Small intestine (tissue), 7 donors: ENCODE measurements at regions not wholly inside any gene's neighbourhood (a gene's known extent, or its start where the extent isn't known, plus 50 kb on each side); places are given as distances from the start of the nearest gene placed in this dataset.

Source experiments
- DNase-seq, 2 donors: peaks; one replicate each; pipeline versions ENCODE4 v3.0.0 to v3.0.0-alpha.2; 2013
- FAIRE-seq: peaks from 2 replicates; lab custom pipeline; 2012; peaks lifted over from hg19 to GRCh38; lab: Jason Lieb, UNC
- H3K27ac ChIP-seq, 3 donors: one replicate each; pipeline ENCODE4 v1.5.1; 2013; ENCODE audit warnings: low read length in 2 of 3, mild to moderate bottlenecking in 2 of 3, control low read depth in 1 of 3, inconsistent platforms in 1 of 3, low read depth in 1 of 3, moderate library complexity in 1 of 3
- H3K27me3 ChIP-seq, 3 donors: one replicate each; pipeline ENCODE4 v1.6.1; 2013; ENCODE audit warnings: low read length in 3 of 3, inconsistent platforms in 1 of 3; ENCODE audit not compliant: control insufficient read depth in 3 of 3, insufficient read depth in 3 of 3
- H3K36me3 ChIP-seq, 3 donors: one replicate each; pipeline ENCODE4 v1.6.1; 2013; ENCODE audit warnings: low read length in 3 of 3, inconsistent platforms in 1 of 3, low read depth in 1 of 3, mild to moderate bottlenecking in 1 of 3, moderate library complexity in 1 of 3; ENCODE audit not compliant: control insufficient read depth in 3 of 3, insufficient read depth in 2 of 3
- H3K4me1 ChIP-seq, 3 donors: one replicate each; pipeline ENCODE4 v1.6.1; 2013; ENCODE audit warnings: low read length in 2 of 3, inconsistent platforms in 1 of 3, low read depth in 1 of 3, mild to moderate bottlenecking in 1 of 3, moderate library complexity in 1 of 3; ENCODE audit not compliant: control insufficient read depth in 3 of 3, insufficient read depth in 2 of 3
- H3K4me3 ChIP-seq, 3 donors: one replicate each; pipeline ENCODE4 v1.5.1; 2013; ENCODE audit warnings: low read length in 3 of 3, control low read depth in 1 of 3, inconsistent platforms in 1 of 3, low read depth in 1 of 3, mild to moderate bottlenecking in 1 of 3, moderate library complexity in 1 of 3
- H3K9me3 ChIP-seq, 2 donors: one replicate each; pipeline ENCODE4 v1.6.1; 2013; ENCODE audit warnings: low read depth in 1 of 2, low read length in 1 of 2; ENCODE audit not compliant: control insufficient read depth in 2 of 2, insufficient read depth in 1 of 2
- WGBS, 3 donors: extraction: QIAGEN DNeasy Blood & Tissue Kit; methylation state at CpG; one replicate each; pipeline ENCODE4 v1.1.7; 2013; 5-methylcytosine and 5-hydroxymethylcytosine counted together
- donor health status: healthy with polysubstance abuse.
- donor health status: control.
- donor health status: control.
- donor health status: Bipolar disorder and iron deficiency.
- donor health status: healthy.

DNA sequence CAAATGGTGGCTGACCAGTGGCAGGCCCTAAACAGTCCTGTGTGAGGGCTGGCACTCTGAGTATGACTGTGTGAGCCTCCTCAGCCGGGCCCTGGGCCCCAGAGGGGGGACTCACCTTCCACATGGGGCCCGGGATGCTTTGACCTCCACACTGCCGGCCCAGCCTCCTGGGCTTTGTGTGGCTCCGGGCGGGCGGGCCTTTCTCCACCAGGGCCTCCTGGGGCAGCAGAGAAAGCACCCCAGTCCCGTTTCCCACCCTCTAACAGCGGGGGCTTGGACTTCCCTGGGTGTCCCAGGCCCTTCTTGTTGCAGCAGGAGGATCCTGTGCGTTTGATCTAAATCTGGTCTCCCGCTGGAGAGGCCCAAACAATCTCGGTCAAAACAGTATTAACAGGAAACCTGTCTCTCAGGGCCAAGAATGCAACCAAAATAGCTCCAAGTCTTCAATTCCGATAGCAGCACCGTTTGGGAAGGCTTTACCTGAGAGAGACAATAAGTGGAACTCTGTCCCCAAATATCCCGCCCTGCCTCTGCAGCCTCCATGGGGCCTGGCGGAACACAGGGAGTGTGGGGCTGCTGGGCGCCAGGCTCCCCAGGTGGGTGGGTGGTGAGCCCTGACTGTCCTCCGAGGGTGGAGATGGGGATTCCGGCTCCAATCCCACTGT is 104.8 kb upstream of the ZNF32 start:
- Histone ChIP-seq H3K4me1 (no peaks in the 10 kb centered on the region), H3K36me3 (no peaks in the 10 kb centered on the region), H3K4me3 (no peak overlapping the region), H3K27me3 (no peaks in the 10 kb centered on the region), H3K9me3 (no peaks in the 10 kb centered on the region), H3K27ac (no peak overlapping the region)
- DNase-seq: no peak
- FAIRE-seq: no peak
- WGBS, 3 donors: 86 to 90% (median 88%) methylated on average over 18 of the region's 18 CpGs

DNA sequence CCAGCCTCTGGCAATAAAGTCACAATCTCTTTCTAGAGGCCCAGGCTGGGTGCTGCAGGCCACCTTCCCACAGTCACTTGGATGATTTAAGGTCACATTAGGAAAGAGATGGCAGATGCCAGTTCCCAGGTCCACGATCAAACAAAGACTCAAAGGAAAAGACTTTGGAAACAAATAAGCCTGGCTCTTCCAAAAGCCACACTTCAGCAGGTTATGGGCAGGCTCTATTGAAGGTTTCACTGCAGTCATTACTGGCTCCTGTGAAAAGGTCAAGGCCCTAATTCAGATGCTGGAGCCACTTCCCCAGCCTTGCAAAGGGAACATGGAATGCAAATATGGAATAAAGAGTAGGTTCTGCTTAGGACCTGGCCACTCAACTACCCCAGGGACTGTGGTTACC is 104.0 kb upstream of the ZNF32 start:
- H3K4me3 ChIP-seq: no peak overlapping the region
- H3K36me3 ChIP-seq: no peaks in the 10 kb centered on the region
- H3K27ac ChIP-seq: no peak overlapping the region
- FAIRE-seq (no peak), DNase-seq (no peak)
- H3K4me1 ChIP-seq: no peaks in the 10 kb centered on the region
- no peaks in the 10 kb centered on the region for H3K9me3 ChIP-seq
- no peaks in the 10 kb centered on the region for H3K27me3 ChIP-seq
- 63 to 93% (median 86%) methylated on average over 1 of the region's 1 CpG for WGBS, 3 donors

GRCh38 chr10:43751646-43752045 is 103.0 kb upstream of the ZNF32 start:
- Histone ChIP-seq H3K36me3 (no peaks in the 10 kb centered on the region), H3K4me3 (no peak overlapping the region), H3K27me3 (no peaks in the 10 kb centered on the region), H3K4me1 (no peaks in the 10 kb centered on the region), H3K9me3 (no peaks in the 10 kb centered on the region), H3K27ac (no peak overlapping the region)
- WGBS, 3 donors: 93 to 97% (median 96%) methylated on average over 5 of the region's 5 CpGs
- no peak for DNase-seq
- no peak for FAIRE-seq

DNA sequence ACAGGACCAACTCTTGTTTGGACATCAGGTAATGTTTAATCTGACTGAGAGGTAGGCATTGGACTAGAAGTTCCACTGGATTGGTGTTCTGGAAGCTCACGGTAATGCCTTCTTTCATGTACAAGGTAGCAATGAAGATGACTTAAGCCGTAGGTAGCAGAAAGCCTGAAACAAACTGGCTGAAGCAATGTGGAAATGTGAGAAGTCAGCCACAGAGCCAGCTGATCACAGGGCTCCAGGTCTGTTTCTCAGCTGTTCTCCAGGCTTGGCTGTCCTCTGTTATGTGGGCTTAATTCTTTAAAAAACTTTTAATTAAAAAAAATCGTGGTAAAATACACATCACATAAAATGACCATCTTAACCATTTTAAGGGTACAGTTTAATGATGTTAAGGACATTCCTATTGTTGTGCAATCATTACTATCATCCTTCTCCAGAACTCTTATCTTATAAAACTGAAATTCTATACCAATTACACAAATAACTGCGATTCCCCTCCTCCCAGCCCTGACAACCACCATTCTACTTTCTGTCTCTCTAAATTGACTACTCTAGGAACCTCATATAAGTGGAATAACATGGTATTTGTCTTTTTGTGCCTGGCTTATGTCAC is 101.4 kb upstream of the ZNF32 start:
- Histone ChIP-seq H3K27ac (no peak overlapping the region), H3K4me1 (no peaks in the 10 kb centered on the region), H3K27me3 (no peaks in the 10 kb centered on the region), H3K36me3 (no peaks in the 10 kb centered on the region), H3K9me3 (no peaks in the 10 kb centered on the region), H3K4me3 (no peak overlapping the region)
- DNase-seq (no peak), FAIRE-seq (no peak)
- 71 to 84% (median 74%) methylated on average over 4 of the region's 4 CpGs for WGBS, 3 donors

- 81 to 87% (median 85%) methylated on average over 13 of the region's 13 CpGs for WGBS, 3 donors
- DNase-seq: no peak
- Histone ChIP-seq H3K4me1 (no peaks in the 10 kb centered on the region), H3K9me3 (no peaks in the 10 kb centered on the region), H3K27me3 (no peaks in the 10 kb centered on the region), H3K4me3 (no peak overlapping the region), H3K27ac (no peak overlapping the region), H3K36me3 (no peaks in the 10 kb centered on the region)
- FAIRE-seq: no peak
Measured at GRCh38 chr10:43749145-43749576, 100.5 kb upstream of the ZNF32 start.

GRCh38 chr10:43748560-43748959 is 99.9 kb upstream of the ZNF32 start:
- Histone ChIP-seq H3K36me3 (no peaks in the 10 kb centered on the region), H3K4me3 (no peak overlapping the region), H3K4me1 (no peaks in the 10 kb centered on the region), H3K27me3 (no peaks in the 10 kb centered on the region), H3K27ac (no peak overlapping the region), H3K9me3 (no peaks in the 10 kb centered on the region)
- DNase-seq (no peak), FAIRE-seq (no peak)
- 89 to 94% (median 93%) methylated on average over 7 of the region's 7 CpGs for WGBS, 3 donors

DNA sequence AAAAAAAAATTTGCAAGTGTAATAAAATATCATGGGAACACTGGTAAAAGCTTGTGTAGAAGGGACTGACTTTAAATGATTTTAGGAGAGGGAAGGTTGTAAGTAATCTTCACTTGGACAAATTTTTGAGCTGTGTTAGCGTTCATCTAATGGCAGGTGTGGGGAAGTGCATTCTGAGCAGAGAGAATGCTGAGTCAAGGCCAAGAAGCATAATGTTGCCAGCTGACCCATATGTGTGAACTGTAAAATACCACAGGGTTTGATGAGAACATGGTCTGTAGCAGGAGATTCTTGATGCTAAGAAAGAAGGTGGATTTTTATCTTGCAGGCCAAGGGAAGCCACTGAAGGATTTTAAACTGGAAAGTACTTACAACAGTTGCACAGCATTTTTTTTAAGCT is 98.2 kb upstream of the ZNF32 start:
- no peaks in the 10 kb centered on the region for H3K27me3 ChIP-seq
- H3K36me3 ChIP-seq: no peaks in the 10 kb centered on the region
- DNase-seq: no peak
- no peak for FAIRE-seq
- WGBS, 3 donors: 72 to 75% (median 72%) methylated on average over 1 of the region's 1 CpG
- no peaks in the 10 kb centered on the region for H3K9me3 ChIP-seq
- H3K27ac ChIP-seq: no peak overlapping the region
- H3K4me1 ChIP-seq: no peaks in the 10 kb centered on the region
- H3K4me3 ChIP-seq: no peak overlapping the region

- H3K4me1 ChIP-seq: no peaks in the 10 kb centered on the region
- H3K27ac ChIP-seq: no peak overlapping the region
- no peaks in the 10 kb centered on the region for H3K36me3 ChIP-seq
- DNase-seq: no peak
- no peak for FAIRE-seq
- no peaks in the 10 kb centered on the region for H3K27me3 ChIP-seq
- WGBS, 3 donors: 77 to 81% (median 80%) methylated on average over 1 of the region's 1 CpG
- no peaks in the 10 kb centered on the region for H3K9me3 ChIP-seq
- no peak overlapping the region for H3K4me3 ChIP-seq
Measured at GRCh38 chr10:43739161-43739560, 90.5 kb upstream of the ZNF32 start.

DNA sequence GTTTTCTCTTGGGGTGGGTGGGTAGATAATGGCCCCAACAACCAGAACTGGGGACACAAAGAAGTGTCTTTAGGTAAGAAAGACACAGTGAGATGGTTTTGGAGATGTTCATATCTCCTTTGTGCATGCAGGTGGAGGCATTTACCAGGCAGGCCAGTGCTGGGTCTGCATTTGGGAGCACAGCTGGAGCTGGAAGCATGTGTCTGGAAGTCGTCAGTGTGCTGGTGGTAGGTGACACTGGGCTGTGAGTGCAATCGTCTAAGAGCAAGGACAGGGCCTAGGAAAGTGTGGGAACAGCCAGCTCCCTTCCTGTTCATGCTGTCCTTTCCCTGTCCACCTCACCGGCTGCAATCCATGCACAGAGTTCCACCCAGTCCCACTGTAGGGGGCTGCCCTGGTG is 88.3 kb upstream of the ZNF32 start:
- no peaks in the 10 kb centered on the region for H3K9me3 ChIP-seq
- DNase-seq: no peak
- H3K27me3 ChIP-seq: no peaks in the 10 kb centered on the region
- H3K4me1 ChIP-seq: no peaks in the 10 kb centered on the region
- no peak for FAIRE-seq
- no peak overlapping the region for H3K4me3 ChIP-seq
- H3K27ac ChIP-seq: no peak overlapping the region
- no peaks in the 10 kb centered on the region for H3K36me3 ChIP-seq
- WGBS, 3 donors: 61 to 78% (median 66%) methylated on average over 3 of the region's 3 CpGs
